SW 1271 (cell line): ENCODE measurements at regions not wholly inside any gene's neighbourhood (a gene's known extent, or its start where the extent isn't known, plus 50 kb on each side); places are given as distances from the start of the nearest gene placed in this dataset.

Experiments
- DNase-seq, 2 experiments: peaks; one replicate each; lab custom pipeline; 2025; lab: John Stamatoyannopoulos, UW

GRCh38 chr13:108528303-108528702 is 101.1 kb upstream of the MYO16 start:
- no peak for DNase-seq

- DNase-seq = no peak
Observed at GRCh38 chr13:108533842-108534241, 95.6 kb upstream of the MYO16 start.

DNA sequence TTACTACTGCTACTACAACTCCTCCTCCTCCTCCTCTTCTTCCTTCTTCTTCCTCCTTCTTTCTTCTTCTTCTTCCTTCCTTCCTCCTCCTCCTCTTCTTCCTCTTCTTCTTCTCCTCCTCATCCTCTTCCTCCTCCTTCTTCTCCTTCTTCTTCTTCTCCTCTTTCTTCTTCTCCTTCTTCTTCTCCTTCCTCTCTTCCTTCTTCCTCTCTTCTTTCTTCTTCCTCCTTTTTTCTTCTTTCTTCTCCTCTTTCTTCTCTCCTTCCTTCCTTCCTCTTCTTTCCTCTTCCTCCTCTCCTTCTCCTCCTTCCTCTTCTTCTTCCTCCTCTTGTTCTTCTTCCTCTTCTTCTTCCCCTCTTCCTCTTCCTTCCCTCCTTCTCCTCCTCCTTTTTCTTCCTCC is 94.7 kb upstream of the MYO16 start:
- no peak for DNase-seq

DNA sequence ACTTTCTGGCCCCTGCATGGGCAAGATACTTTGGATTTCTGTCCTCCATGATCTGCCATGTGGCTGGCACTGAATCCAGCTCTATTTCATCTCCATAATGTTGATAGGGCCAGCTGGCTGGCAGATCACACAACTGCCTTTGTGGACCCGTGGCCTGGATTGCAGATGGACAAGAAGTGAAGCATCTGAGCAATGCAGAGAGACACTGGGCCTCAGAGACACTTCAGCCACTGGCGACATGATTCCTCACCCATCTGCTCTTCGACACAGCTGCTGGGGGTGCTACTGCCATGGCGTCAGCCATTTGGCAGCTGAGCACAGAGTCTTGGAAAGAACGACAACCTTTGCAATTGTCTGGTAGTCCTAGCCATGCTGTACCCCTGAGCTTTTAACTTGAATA is 79.5 kb upstream of the MYO16 start:
- DNase-seq = no peak

DNA sequence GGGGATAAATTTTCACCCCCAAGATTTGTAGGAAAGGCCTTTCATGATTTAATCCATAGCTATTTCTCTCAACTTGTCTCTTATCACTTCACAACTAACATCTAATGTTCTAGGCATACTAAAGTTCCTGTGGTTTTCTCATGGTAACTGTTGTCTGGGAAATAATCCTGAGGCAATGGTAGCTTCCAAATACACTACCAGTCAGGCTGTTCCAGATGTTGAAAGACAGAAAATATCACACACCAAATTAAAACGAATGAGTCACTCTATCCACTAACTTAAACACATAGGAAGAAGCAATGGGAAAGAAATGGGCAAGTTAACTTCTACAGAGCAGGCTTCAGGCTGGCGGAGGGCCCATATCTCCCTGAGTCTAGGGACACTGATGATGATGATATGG is 77.7 kb upstream of the MYO16 start:
- DNase-seq = no peak

DNA sequence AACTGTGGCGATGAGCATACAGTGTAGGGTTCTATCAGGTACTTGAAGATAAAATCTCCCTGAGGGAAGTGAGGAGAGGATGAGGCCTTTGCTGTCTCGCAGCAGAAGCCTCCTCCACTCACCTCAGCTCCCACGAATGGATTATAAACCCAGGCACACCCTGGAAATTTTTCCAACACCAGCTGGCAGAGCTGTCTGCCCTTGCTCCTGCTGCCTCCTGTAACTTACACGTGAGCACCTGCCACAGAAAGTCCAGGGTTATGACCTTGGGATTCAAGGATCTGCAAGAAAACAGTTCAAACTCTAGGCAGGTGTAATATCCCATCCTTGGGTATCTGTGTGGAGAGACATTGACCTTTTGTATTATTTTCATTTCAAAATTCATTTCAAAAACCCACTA is 70.9 kb upstream of the MYO16 start:
- DNase-seq = no peak

DNA sequence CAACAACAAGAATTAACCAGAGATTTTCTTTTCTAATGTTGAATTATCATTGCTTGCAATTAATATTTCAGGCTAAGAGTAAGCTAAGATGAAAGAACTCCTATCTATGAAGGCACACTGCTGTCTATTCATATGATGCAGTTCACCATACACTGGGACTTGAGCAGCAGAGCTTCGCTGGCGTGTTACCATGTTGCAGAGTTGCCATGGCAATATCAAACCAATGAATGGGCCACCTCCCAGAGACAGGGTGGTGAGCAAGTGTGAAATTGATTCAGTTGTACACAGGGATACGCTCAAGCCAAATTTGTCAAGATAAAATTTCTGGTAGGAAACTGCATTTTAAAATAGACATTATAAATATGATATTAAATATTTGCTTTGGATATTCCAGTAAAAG is 69.3 kb upstream of the MYO16 start:
- no peak for DNase-seq

GRCh38 chr13:108561149-108561548 is 68.3 kb upstream of the MYO16 start:
- DNase-seq = no peak

DNA sequence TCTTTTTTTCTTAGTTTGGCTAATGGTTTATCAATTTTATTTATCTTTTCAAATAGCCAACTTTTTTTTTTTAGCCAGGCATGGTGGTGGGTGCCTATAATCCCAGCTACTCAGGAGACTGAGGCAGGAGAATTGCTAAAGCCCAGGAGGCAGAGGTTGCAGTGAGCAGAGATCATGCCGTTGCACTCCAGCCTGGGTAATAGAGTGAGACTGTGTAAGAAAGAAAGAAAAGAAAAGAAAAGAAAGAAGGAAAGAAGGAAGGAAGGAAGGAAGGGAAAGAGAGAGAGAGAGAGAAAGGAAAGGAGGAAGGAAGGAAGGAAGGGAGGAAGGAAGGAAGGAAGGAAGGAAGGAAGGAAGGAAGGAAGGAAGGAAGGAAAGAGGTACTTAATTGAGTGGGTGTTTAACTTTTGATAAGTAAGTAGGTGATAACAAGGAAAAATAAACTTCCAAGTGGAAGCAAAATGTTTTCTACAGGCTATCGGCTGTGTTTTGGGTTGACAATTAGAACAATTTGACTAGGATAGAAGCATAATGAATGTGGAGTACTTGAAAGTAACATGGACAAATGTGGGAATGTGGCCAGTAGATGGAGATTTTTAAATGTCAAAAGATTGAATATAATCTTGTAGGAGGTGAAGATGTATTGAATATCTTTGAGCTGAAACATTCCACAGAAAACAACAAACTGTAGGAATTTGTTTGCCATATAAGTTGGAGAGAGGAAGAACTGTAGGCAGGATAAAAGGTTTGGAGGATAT is 62.8 kb upstream of the MYO16 start:
- no peak for DNase-seq

DNA sequence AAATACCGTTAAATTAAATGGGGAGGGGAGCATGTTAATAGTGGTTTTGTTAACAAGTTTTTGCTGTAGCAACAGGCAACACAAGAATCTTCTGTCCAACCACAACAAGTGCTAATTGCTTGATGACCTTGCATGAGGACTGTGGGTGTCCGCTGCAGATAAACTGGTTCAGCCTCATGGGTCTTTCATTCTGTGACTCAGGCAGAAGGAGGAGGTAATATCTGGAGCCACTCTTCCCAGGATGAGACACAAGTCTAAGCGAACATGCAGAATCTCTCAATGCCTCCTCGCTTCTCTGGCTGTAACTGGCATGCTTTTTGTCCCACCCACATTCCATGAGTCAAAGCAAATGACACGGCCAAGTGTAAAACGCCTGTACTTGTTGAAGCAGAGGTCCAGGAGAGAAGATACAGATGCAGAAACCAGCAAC is 56.6 kb upstream of the MYO16 start:
- DNase-seq = no peak

DNA sequence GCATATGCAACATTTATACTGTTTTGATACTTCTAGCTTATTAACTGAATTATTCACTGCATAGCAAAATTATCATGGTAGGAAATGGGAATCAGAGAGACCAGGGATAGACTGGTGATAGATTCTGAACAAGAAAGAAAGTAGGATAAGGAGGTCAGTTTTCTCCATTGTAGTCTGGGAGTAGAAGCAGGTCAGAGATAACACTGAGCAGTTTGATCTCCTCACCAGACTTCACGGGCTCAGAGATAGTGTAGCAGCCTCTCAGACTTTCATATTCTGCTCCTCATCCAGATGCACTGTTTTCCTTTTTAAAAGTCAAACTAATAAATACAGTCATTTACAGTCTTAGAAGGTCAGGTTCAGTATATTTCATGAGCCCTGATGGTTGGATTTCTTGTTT is 56.0 kb upstream of the MYO16 start:
- DNase-seq = no peak

DNA sequence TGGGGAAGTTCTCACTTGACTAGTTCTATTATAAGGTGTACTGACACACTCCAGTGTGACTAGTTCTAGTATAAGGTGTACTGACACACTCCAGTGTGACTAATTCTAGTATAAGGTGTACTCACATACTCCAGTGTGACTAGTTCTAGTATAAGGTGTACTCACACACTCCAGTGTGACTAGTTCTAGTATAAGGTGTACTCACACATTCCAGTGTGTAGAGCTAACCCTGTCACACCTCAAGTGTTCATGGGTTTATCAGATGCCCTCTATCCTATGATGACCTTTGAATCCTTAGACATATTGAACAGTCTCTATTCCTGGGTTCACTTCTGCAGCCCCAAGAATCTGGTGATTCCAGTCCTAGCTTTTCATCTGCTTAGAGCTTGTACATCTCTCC is 54.6 kb upstream of the MYO16 start:
- DNase-seq = no peak

- no peak for DNase-seq
Observed at GRCh38 chr13:108575430-108575829, 54.0 kb upstream of the MYO16 start.
